H1 (cell line): ENCODE measurements at regions not wholly inside any gene's neighbourhood (a gene's known extent, or its start where the extent isn't known, plus 50 kb on each side); places are given as distances from the start of the nearest gene placed in this dataset.
"Not testable (repeated sequence)": the region's sequence is repeated elsewhere in the genome, so short reads cannot be mapped to it uniquely, and the experiment has no call there.

Experiments
- CTCF ChIA-PET: fragments of 300-600 bp; sonication (Branson Sonifier 250); formaldehyde crosslinking; loops from one replicate; lab custom pipeline; 2021; ENCODE audit not compliant: partially characterized antibody; lab: Charles Lee
- POLR2A ChIA-PET: fragments of 300-600 bp; sonication (Branson Sonifier 250); formaldehyde crosslinking; loops from one replicate; lab custom pipeline; 2021; ENCODE audit warnings: inconsistent platforms; ENCODE audit not compliant: partially characterized antibody; lab: Charles Lee
- DNase-seq, 2 experiments: peaks; one replicate each; pipeline versions ENCODE4 v3.0.0 to v3.0.0-alpha.2; 2010 to 2022; ENCODE audit warnings: low spot score in 2 of 2, low read depth in 1 of 2, mixed read lengths in 1 of 2
- FAIRE-seq: peaks from 2 replicates; lab custom pipeline; 2011; peaks lifted over from hg19 to GRCh38; lab: Jason Lieb, UNC
- H2AFZ ChIP-seq: 2 replicates; pipeline ENCODE4 v1.8.1; 2012; ENCODE audit warnings: low read length, inconsistent platforms
- H2AK5ac ChIP-seq: 2 replicates; pipeline ENCODE4 v1.6.1; 2013; ENCODE audit warnings: low read depth, low read length
- H2BK120ac ChIP-seq: replicated peaks from 2 replicates; pipeline ENCODE3; 2013; ENCODE audit warnings: low read depth, low read length, inconsistent platforms
- H2BK12ac ChIP-seq: 2 replicates; pipeline ENCODE4 v1.6.1; 2013; ENCODE audit warnings: low read depth, low read length
- H2BK15ac ChIP-seq: 2 replicates; pipeline ENCODE4 v1.6.1; 2013; ENCODE audit warnings: low read length
- H2BK20ac ChIP-seq: 2 replicates; pipeline ENCODE4 v1.6.1; 2013; ENCODE audit warnings: low read length
- H2BK5ac ChIP-seq: 2 replicates; pipeline ENCODE4 v1.6.1; 2013; ENCODE audit warnings: low read depth, low read length
- H3K14ac ChIP-seq: 2 replicates; pipeline ENCODE4 v1.6.1; 2013; ENCODE audit warnings: inconsistent platforms; ENCODE audit not compliant: insufficient read length
- H3K18ac ChIP-seq: 2 replicates; pipeline ENCODE4 v1.6.1; 2013; ENCODE audit warnings: low read length; ENCODE audit errors: extremely low read depth
- H3K23ac ChIP-seq: 2 replicates; pipeline ENCODE4 v1.6.1; 2013; ENCODE audit warnings: inconsistent platforms; ENCODE audit not compliant: insufficient read length
- H3K23me2 ChIP-seq: 2 replicates; pipeline ENCODE4 v1.6.1; 2013; ENCODE audit warnings: low read depth, low read length
- H3K27ac ChIP-seq: 2 replicates; pipeline ENCODE4 v1.6.1; 2011; ENCODE audit warnings: low read depth, low read length, inconsistent platforms
- H3K27me3 ChIP-seq, 4 experiments: replicated peaks in 1 of 4; 1 replicate in 1 of 4; 2 replicates in 3 of 4; pipeline versions ENCODE4 v1.6.1 to v1.8.1; 2011 to 2013; ENCODE audit warnings: low read length in 3 of 4, mild to moderate bottlenecking in 3 of 4, inconsistent platforms in 2 of 4, mixed read lengths in 2 of 4, moderate library complexity in 1 of 4; ENCODE audit not compliant: control insufficient read depth in 3 of 4, insufficient read depth in 3 of 4; ENCODE audit errors: extremely low read depth in 1 of 4
- H3K36me3 ChIP-seq, 4 experiments: 2 replicates each; pipeline versions ENCODE4 v1.6.1 to v1.8.1; 2011 to 2013; ENCODE audit warnings: mild to moderate bottlenecking in 4 of 4, low read length in 3 of 4, moderate library complexity in 2 of 4, control low read depth in 1 of 4, inconsistent platforms in 1 of 4; ENCODE audit not compliant: insufficient read depth in 4 of 4, control insufficient read depth in 2 of 4
- H3K4ac ChIP-seq: replicated peaks from 2 replicates; pipeline ENCODE3; 2013; ENCODE audit warnings: low read length, low read depth, mixed read lengths, inconsistent platforms; ENCODE audit not compliant: insufficient read length
- H3K4me1 ChIP-seq, 4 experiments: replicated peaks in 1 of 4; 1 replicate in 1 of 4; 2 replicates in 3 of 4; pipeline versions ENCODE4 v1.6.1 to v1.8.1; 2011 to 2013; ENCODE audit warnings: low read length in 3 of 4, inconsistent platforms in 2 of 4, mixed read lengths in 1 of 4; ENCODE audit not compliant: insufficient read depth in 4 of 4, control insufficient read depth in 3 of 4
- H3K4me2 ChIP-seq, 2 experiments: 2 replicates each; pipeline versions ENCODE4 v1.6.1 to v1.8.1; 2011 to 2013; ENCODE audit warnings: low read depth in 2 of 2, low read length in 2 of 2, control low read depth in 1 of 2, inconsistent platforms in 1 of 2, mild to moderate bottlenecking in 1 of 2; ENCODE audit not compliant: insufficient read depth in 1 of 2
- H3K4me3 ChIP-seq, 4 experiments: fragments of 200-600, 300-600 bp in 1 of 4; sonication (generic), shearing (Covaris generic), sonication (Bioruptor Twin) in 1 of 4; 2 replicates each; pipeline versions ENCODE4 v1.5.1 to v1.8.1; 2011 to 2016; ENCODE audit warnings: low read length in 4 of 4, low read depth in 3 of 4, control low read depth in 2 of 4, inconsistent platforms in 2 of 4, mild to moderate bottlenecking in 2 of 4, mixed read lengths in 1 of 4, moderate library complexity in 1 of 4; ENCODE audit not compliant: insufficient read depth in 2 of 4; ENCODE audit errors: extremely low read depth in 1 of 4
- H3K56ac ChIP-seq: replicated peaks from 2 replicates; pipeline ENCODE3; 2013; ENCODE audit warnings: low read depth, mild to moderate bottlenecking, mixed read lengths, low read length, inconsistent platforms; ENCODE audit not compliant: insufficient read length
- H3K79me1 ChIP-seq: 2 replicates; pipeline ENCODE4 v1.6.1; 2013; ENCODE audit warnings: low read depth, low read length, control low read depth
- H3K79me2 ChIP-seq, 2 experiments: 2 replicates each; pipeline versions ENCODE4 v1.6.1 to v1.8.1; 2012 to 2013; ENCODE audit warnings: low read length in 2 of 2, mild to moderate bottlenecking in 2 of 2, inconsistent platforms in 1 of 2; ENCODE audit not compliant: insufficient read depth in 2 of 2, control insufficient read depth in 1 of 2
- H3K9ac ChIP-seq, 4 experiments: replicated peaks in 1 of 4; 1 replicate in 1 of 4; 2 replicates in 3 of 4; pipeline versions ENCODE4 v1.6.1 to v1.8.1; 2011 to 2013; ENCODE audit warnings: low read depth in 3 of 4, low read length in 3 of 4, control low read depth in 2 of 4, mild to moderate bottlenecking in 2 of 4, moderate library complexity in 2 of 4, inconsistent platforms in 1 of 4; ENCODE audit errors: extremely low read depth in 1 of 4
- H3K9me3 ChIP-seq, 2 experiments: 2 replicates each; pipeline versions ENCODE4 v1.6.1 to v1.8.1; 2012 to 2013; ENCODE audit warnings: mild to moderate bottlenecking in 2 of 2, moderate library complexity in 2 of 2, control low read depth in 1 of 2, inconsistent platforms in 1 of 2, low read depth in 1 of 2, low read length in 1 of 2, mixed read lengths in 1 of 2; ENCODE audit not compliant: insufficient read depth in 2 of 2
- H4K20me1 ChIP-seq, 2 experiments: replicated peaks in 1 of 2; 2 replicates each; pipeline versions ENCODE3 to v1.8.1; 2011 to 2013; ENCODE audit warnings: inconsistent platforms in 2 of 2, low read length in 2 of 2, mild to moderate bottlenecking in 1 of 2; ENCODE audit not compliant: insufficient read depth in 2 of 2, control insufficient read depth in 1 of 2
- H4K5ac ChIP-seq: 2 replicates; pipeline ENCODE4 v1.6.1; 2013; ENCODE audit warnings: low read length, low read depth, mixed read lengths, inconsistent platforms; ENCODE audit not compliant: insufficient read length
- H4K8ac ChIP-seq: 2 replicates; pipeline ENCODE4 v1.8.0; 2013; ENCODE audit warnings: mild to moderate bottlenecking, moderate library complexity, low read length, inconsistent platforms; ENCODE audit not compliant: insufficient read depth; ENCODE audit errors: extremely low read depth
- H4K91ac ChIP-seq: replicated peaks from 2 replicates; pipeline ENCODE3; 2013; ENCODE audit warnings: low read length, mixed read lengths, inconsistent platforms; ENCODE audit not compliant: insufficient read length
- WGBS, 2 experiments: shearing (Covaris generic) in 1 of 2; methylation state at CpG; one replicate each; pipeline versions ENCODE4 v1.1.6 to v1.1.7; 2013 to 2015; ENCODE audit warnings: low lambda C conversion rate in 2 of 2, mixed read lengths in 2 of 2, inconsistent platforms in 1 of 2, low coverage in 1 of 2, missing lambda C conversion rate in 1 of 2; ENCODE audit not compliant: insufficient replicate concordance in 2 of 2, insufficient coverage in 1 of 2, insufficient read length in 1 of 2; ENCODE audit errors: extremely low coverage in 1 of 2, missing lambda C conversion rate in 1 of 2; 5-methylcytosine and 5-hydroxymethylcytosine counted together

GRCh38 chr4:4048227-4048626 lies 178.5 kb downstream of the OTOP1 start:
- H3K27ac ChIP-seq, H2BK120ac ChIP-seq, H2BK15ac ChIP-seq, H3K23ac ChIP-seq, H3K23me2 ChIP-seq, H3K27me3 ChIP-seq, H2BK5ac ChIP-seq, H3K4ac ChIP-seq, H4K20me1 ChIP-seq, H3K14ac ChIP-seq, POLR2A ChIA-PET, H2AFZ ChIP-seq, H3K79me1 ChIP-seq, H2BK20ac ChIP-seq, H4K8ac ChIP-seq, H2AK5ac ChIP-seq, H3K4me1 ChIP-seq, H4K91ac ChIP-seq, FAIRE-seq, H3K56ac ChIP-seq, H2BK12ac ChIP-seq, H4K5ac ChIP-seq, H3K9ac ChIP-seq, H3K9me3 ChIP-seq, CTCF ChIA-PET, H3K18ac ChIP-seq: not testable (repeated sequence)
- Histone ChIP-seq H3K4me2 (peak overlapping the region; percentile 62 to 72; a peak in 3 of 4 replicates), H3K4me3 (peak overlapping the region; percentile 26 to 59 (median 45); a peak in 3 of 8 replicates), H3K36me3 (peaks cover 0 to 13% (median 7%) of the 10 kb centered on the region in 4 experiments; a peak in 4 of 8 replicates), H3K79me2 (peaks cover 0 to 15% of the 10 kb centered on the region in 2 experiments; a peak in 2 of 4 replicates)
- peak in 1 of 2 experiments; percentile 49 for DNase-seq
- WGBS, 2 experiments = 3% methylated on average over 8 of the region's 8 CpGs; no CpG with 5 or more reads in 1 of the 2 experiments

DNA sequence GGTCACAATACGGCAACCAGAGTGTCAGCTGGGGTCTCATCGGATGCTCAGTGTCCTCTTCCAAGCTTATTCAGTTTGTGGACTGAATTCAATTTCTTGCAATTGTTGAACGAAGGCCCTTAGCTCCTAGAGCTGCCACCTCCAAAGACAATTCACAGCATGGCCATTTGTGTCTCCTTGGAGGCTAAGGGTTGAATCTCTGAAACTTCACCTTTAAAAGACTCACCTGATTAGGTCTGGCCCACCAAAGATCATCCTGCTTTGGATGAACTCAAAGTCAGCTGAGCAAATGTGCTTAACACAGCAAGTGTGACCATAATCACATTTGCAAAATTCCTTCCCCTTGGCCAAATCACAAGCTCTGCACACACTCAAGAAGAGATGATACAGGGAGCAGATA lies 175.9 kb downstream of the OTOP1 start:
- H2BK15ac ChIP-seq, H3K4me1 ChIP-seq, H3K27me3 ChIP-seq, H4K5ac ChIP-seq, H2AFZ ChIP-seq, H3K14ac ChIP-seq, H2BK120ac ChIP-seq, H4K20me1 ChIP-seq, H3K4me3 ChIP-seq, H2BK12ac ChIP-seq, H3K56ac ChIP-seq, H3K9me3 ChIP-seq, H2BK5ac ChIP-seq, H3K23ac ChIP-seq, H4K91ac ChIP-seq, H4K8ac ChIP-seq, POLR2A ChIA-PET, H3K18ac ChIP-seq, H3K9ac ChIP-seq, H3K79me1 ChIP-seq, H2AK5ac ChIP-seq, CTCF ChIA-PET, FAIRE-seq, H3K4ac ChIP-seq, H3K36me3 ChIP-seq, H3K23me2 ChIP-seq, H3K4me2 ChIP-seq, H2BK20ac ChIP-seq, DNase-seq, H3K27ac ChIP-seq, H3K79me2 ChIP-seq: not testable (repeated sequence)
- 83% methylated on average over 3 of the region's 3 CpGs; no CpG with 5 or more reads in 1 of the 2 experiments for WGBS, 2 experiments
